ENCODE measurements at regions not wholly inside any gene's neighbourhood (a gene's known extent, or its start where the extent isn't known, plus 50 kb on each side); places are given as distances from the start of the nearest gene placed in this dataset.

- no peak for TF ChIP-seq CTCF (IDR thresholded peaks at IDR 0.05)
- TF ChIP-seq POLR2A (IDR thresholded peaks at IDR 0.05): no peak
Measured at GRCh38 chr5:1718669-1719068, 81.0 kb downstream of the MRPL36 start.

All from heart left ventricle (tissue), 13 donors.